NOMO-1 treated with dmso at 0.1 percent for 144 hours (cell line): ENCODE measurements at regions not wholly inside any gene's neighbourhood (a gene's known extent, or its start where the extent isn't known, plus 50 kb on each side); places are given as distances from the start of the nearest gene placed in this dataset.
"Not testable (repeated sequence)": the region's sequence is repeated elsewhere in the genome, so short reads cannot be mapped to it uniquely, and the experiment has no call there.

Source experiments
- DNase-seq: peaks from one replicate; lab custom pipeline; 2025; ENCODE audit not compliant: unreplicated experiment; lab: John Stamatoyannopoulos, UW

DNA sequence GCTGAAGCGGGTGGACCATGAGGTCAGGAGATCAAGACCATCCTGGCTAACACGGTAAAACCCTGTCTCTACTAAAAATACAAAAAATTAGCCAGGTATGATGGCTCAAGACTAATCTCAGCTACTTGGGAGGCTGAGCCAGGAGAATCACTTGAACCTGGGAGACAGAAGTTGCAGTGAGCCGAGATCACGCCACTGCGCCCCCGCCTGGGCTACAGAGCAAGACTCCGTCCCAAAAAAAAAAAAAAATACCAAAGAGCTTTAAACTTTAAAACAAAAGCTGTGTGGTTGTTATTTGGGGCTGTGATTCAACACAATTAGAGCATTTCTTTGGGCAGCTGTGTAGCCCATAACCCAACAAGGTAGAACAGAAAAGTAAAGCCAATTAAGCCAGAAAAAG is 259.9 kb downstream of the GALC start:
- not testable (repeated sequence) for DNase-seq

DNA sequence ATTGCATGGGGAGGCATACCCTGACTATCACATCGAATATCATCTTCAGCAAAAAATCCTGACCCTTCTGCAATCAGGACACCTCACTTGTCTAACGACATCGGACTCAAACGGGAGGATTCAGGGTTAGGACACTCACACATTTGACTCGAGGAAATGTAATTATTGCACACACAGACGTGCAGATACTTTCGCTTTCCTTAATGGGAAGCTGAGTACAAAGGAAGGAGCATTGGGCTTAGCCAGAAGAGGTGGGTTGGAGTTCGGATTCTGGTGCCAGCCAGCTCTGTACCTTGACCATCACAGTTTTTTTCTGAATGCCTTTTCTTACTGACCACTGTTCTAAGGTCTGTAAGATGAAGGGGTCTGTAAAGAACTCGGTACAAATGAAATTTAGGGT is 260.4 kb downstream of the GALC start:
- no peak for DNase-seq

DNA sequence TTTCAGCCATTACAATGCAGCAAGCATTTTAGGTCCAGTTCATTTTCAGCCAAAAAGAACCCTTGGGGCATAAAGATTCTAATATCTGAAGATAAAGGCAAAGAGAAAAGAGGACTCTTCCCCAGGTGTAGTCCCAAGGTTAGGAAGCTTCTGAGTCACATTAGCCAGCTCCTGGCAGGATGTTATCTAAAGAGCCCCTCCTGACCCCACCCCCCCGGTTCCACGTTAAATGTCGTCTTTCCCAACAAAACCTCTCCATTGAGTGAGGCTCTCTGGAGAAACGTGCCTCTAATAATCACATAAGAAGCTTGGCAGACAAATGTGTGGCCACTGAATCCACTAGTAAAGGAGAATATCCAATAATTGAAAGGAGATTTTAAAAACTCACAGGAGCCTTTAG is 267.7 kb downstream of the GALC start:
- no peak for DNase-seq

- no peak for DNase-seq
Observed at GRCh38 chr14:87712396-87713090, 280.4 kb downstream of the GALC start.

- no peak for DNase-seq
Observed at GRCh38 chr14:87705439-87705896, 287.5 kb downstream of the GALC start.

DNA sequence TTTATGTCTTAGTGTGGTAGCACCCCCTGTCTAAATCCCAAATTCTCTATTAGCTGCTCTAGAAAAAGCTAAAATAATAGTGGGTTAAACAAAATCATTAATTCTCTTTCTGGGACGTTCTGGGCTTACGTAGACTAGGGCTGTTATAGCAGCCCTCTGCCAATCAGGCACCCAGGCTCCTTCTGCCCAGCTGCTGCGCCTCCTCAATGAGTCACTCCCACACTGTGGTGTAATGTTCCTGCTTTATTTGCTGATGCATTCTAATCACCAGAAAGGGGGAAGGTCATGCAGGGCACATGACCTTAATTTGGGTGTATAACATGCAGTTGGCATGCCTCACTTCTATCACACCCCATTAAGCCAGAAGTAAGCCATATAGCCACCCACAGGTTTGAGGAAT is 294.5 kb downstream of the GALC start:
- DNase-seq = no peak

- no peak for DNase-seq
Observed at GRCh38 chr14:87696485-87696884, 296.5 kb downstream of the GALC start.

DNA sequence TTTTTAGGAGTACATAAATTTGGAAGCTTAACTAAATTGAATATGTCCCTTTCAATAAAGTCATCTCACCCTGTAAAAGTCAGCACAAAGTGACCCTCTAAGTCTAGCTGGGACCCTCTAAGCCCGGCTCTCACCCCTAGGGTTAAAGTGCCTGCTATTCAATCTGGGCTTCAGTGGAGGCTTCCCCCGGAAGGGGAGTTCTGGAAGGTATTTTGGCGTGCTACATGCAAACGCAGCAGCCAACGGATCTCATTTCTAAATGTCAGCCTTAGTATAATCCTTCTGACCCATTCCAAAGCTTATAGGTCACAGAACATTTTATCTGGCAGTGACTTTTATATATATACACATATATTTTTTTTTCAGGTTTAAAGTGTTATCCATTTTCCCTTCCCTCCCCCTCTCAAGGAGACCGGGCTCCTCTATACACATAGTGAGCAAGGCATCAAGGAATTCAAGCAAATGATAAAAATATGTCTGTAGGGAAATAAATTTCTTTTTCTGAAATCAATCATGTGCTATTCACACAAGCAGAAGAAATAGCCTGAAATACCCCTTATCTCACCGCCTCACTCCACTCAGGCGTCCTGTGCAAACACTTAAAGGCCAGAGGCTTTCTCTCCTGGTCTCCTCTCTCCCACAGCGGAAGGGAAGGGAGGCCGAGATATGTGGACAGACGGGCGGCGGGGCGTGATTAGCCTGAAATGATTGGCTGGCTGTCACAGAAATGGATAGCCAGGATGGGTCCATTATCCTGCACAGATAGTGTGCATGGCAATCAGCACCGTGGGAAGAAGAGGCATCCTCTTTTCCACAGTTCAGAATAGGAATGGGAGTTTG is 301.7 kb downstream of the GALC start:
- DNase-seq = no peak

GRCh38 chr14:87690076-87690613 is 302.8 kb downstream of the GALC start:
- DNase-seq = no peak

DNA sequence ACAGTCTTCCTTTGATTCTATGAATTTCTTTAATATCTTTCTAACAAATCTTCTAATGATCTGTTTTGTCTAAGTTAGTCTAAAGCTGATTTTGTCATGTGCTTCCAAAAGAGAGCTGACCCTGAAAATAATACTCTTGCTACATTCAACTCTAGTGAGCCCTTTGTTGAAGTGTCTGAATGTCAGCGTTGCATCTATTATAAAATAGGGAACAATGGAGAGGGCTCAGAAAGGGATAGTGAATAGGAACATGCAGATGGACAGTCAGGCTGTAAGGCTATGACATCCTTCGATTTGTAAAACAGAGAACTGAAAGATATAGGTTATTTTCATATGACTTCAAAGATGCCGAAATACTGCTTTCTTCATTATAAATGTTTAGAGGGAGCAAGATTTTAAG is 304.5 kb downstream of the GALC start:
- DNase-seq = no peak

DNA sequence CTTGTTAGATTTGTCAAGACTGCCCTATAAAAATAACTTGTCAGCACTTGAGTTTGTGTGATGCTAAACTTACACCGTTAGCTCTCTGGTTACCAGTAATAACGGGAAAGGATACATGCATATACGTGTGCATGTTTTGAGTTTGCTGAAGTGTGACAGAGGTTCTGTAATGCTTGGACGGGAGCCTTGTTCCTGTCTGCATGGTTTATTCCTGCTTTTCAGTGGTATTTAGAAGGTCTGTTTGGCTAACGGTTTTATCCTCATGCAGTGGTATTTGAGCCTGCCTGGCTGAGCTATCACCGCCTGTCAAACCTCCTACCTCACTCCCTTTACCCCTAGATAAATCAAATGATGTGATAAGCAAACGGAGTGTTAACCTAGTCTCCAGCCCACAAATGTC is 305.6 kb downstream of the GALC start:
- DNase-seq = no peak

DNA sequence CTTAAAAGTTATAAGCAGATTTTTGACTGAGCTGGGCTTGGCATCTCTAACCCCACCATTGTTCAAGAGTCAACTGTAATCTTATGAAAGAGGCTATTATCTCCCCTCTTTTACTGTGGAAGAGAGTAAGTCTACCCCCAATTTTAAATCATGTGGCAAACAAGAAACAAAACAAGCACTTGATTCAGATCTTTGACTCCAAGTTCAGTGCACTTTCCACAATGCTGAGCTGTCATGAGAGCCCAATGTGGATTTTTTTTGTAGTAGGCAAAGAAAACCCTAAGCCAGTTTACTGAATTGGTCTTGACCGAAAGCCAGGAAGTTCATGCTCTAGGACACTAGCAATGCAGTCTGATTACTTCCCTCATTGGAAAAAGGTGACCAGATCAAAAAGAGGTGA is 306.2 kb downstream of the GALC start:
- no peak for DNase-seq

DNA sequence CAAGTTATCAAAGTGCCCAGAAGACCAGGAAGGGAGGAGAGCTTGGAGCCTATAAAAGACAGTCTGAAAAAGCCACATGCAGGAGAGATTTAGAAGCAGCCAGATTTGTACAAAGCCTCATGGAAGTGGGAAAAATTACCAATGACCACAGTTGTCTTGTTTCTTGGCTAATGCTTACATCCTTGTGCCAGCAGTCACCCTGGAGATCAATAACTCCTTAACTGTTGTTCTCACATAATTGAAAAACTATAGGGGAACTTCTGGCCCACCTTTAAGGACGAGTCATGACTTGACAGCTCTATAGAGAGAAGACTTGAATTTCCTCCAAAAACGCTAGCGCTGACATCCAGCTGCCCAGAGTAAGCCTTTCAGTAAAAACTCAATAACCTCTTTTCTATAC is 313.1 kb downstream of the GALC start:
- no peak for DNase-seq

DNA sequence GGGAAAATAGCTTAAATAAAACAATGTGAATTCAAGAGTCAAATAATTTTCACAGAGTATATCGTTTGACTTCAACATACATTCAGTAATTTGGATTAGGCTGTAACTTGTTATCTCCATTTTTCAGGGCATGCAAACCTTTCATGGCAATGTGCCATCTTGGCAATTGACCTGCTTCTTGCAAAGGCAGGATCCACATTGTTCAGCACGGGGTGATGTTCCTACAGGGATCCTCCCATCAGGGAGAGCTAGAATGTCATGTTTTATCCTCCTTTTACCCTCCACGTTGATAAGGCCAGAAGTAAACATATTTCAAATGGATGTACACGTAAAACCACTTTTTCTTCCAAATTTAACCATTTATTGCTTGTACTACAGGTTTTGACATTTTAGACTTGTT is 314.4 kb downstream of the GALC start:
- no peak for DNase-seq

DNA sequence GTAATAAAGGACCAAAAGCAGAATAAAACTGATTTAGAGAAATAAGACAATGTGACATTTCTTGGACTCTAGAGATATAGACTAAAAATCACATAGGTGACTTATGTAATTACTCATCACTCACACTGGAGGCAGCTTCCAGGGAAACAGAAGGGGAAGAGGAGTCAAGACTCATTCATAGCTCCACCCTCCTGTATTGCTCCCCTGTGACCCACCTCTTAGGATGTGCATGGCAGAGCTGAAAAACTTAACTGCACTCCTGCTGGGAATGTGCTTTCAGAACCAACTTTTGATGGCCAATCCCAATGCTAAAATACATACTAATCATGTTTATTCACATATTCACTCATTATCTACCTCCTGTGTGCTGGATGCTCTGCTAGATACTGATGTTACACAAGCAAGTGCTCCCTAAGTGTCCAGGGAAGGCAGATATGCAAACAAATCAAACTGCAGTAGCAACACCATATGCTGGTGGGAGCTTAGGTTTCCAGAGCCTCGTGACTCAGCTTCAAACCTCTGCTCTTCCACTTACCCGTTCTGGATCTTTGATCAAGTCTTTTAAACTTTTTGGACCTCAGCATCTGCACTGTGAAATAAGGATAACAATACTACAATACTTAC is 316.1 kb downstream of the GALC start:
- DNase-seq = no peak

DNA sequence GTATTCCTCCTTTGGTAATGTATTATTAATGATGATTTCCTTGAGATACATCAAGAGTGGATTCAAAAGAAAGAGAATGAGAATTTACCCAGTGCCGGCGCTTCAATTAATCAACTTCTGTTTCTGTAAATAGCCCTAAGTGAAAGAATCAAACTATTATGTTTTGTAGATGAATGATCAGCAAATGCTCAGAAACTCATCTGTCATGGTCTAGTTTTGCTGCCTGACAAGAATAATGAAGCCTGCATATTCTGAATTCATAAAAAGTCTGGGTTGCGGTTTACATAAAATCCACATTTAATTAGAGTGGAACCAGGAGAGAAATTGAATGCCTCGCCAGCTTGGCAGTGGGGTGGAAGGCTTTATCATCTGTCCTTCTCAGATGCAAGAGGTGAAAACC is 325.3 kb downstream of the GALC start:
- no peak for DNase-seq

GRCh38 chr14:87656315-87656714 is 336.7 kb downstream of the GALC start:
- no peak for DNase-seq

GRCh38 chr14:87652278-87652677 is 340.7 kb downstream of the GALC start:
- no peak for DNase-seq

- no peak for DNase-seq
Observed at GRCh38 chr14:87644689-87645088, 348.3 kb downstream of the GALC start.

GRCh38 chr14:87643005-87643404 is 350.0 kb downstream of the GALC start:
- no peak for DNase-seq

GRCh38 chr14:87640553-87640952 is 352.4 kb downstream of the GALC start:
- DNase-seq = no peak

DNA sequence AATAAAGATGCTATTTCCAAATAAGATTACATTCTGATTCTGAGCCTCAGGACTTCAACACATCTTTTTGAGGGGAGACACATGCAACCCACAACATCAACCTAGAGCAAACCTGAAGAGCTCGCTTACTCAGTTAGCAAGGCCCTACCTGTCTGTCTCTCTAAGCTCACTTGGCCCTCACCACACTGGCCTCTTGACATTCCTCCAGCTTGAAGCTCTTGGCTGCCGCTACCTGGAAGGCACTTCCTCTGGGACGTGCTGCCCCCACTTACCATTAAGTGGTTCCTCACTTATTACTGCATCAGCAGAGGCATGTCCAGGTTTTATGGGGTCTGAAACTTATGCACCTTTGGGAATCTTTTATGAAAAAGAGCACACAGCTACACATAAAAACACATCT is 354.8 kb downstream of the GALC start:
- DNase-seq = no peak
